H1 (cell line): ENCODE measurements at regions not wholly inside any gene's neighbourhood (a gene's known extent, or its start where the extent isn't known, plus 50 kb on each side); places are given as distances from the start of the nearest gene placed in this dataset.
A peak's percentile ranks its signal among the peaks of the same experiment; 100 is the strongest.

Experiments used
- CTCF ChIA-PET: fragments of 300-600 bp; sonication (Branson Sonifier 250); formaldehyde crosslinking; loops from one replicate; lab custom pipeline; 2021; ENCODE audit not compliant: partially characterized antibody; lab: Charles Lee
- POLR2A ChIA-PET: fragments of 300-600 bp; sonication (Branson Sonifier 250); formaldehyde crosslinking; loops from one replicate; lab custom pipeline; 2021; ENCODE audit warnings: inconsistent platforms; ENCODE audit not compliant: partially characterized antibody; lab: Charles Lee
- DNase-seq, 2 experiments: peaks; one replicate each; pipeline versions ENCODE4 v3.0.0 to v3.0.0-alpha.2; 2010 to 2022; ENCODE audit warnings: low spot score in 2 of 2, low read depth in 1 of 2, mixed read lengths in 1 of 2
- FAIRE-seq: peaks from 2 replicates; lab custom pipeline; 2011; peaks lifted over from hg19 to GRCh38; lab: Jason Lieb, UNC
- H2AFZ ChIP-seq: 2 replicates; pipeline ENCODE4 v1.8.1; 2012; ENCODE audit warnings: low read length, inconsistent platforms
- H2AK5ac ChIP-seq: 2 replicates; pipeline ENCODE4 v1.6.1; 2013; ENCODE audit warnings: low read depth, low read length
- H2BK120ac ChIP-seq: replicated peaks from 2 replicates; pipeline ENCODE3; 2013; ENCODE audit warnings: low read depth, low read length, inconsistent platforms
- H2BK12ac ChIP-seq: 2 replicates; pipeline ENCODE4 v1.6.1; 2013; ENCODE audit warnings: low read depth, low read length
- H2BK15ac ChIP-seq: 2 replicates; pipeline ENCODE4 v1.6.1; 2013; ENCODE audit warnings: low read length
- H2BK20ac ChIP-seq: 2 replicates; pipeline ENCODE4 v1.6.1; 2013; ENCODE audit warnings: low read length
- H2BK5ac ChIP-seq: 2 replicates; pipeline ENCODE4 v1.6.1; 2013; ENCODE audit warnings: low read depth, low read length
- H3K14ac ChIP-seq: 2 replicates; pipeline ENCODE4 v1.6.1; 2013; ENCODE audit warnings: inconsistent platforms; ENCODE audit not compliant: insufficient read length
- H3K18ac ChIP-seq: 2 replicates; pipeline ENCODE4 v1.6.1; 2013; ENCODE audit warnings: low read length; ENCODE audit errors: extremely low read depth
- H3K23ac ChIP-seq: 2 replicates; pipeline ENCODE4 v1.6.1; 2013; ENCODE audit warnings: inconsistent platforms; ENCODE audit not compliant: insufficient read length
- H3K23me2 ChIP-seq: 2 replicates; pipeline ENCODE4 v1.6.1; 2013; ENCODE audit warnings: low read depth, low read length
- H3K27ac ChIP-seq: 2 replicates; pipeline ENCODE4 v1.6.1; 2011; ENCODE audit warnings: low read depth, low read length, inconsistent platforms
- H3K27me3 ChIP-seq, 4 experiments: replicated peaks in 1 of 4; 1 replicate in 1 of 4; 2 replicates in 3 of 4; pipeline versions ENCODE4 v1.6.1 to v1.8.1; 2011 to 2013; ENCODE audit warnings: low read length in 3 of 4, mild to moderate bottlenecking in 3 of 4, inconsistent platforms in 2 of 4, mixed read lengths in 2 of 4, moderate library complexity in 1 of 4; ENCODE audit not compliant: control insufficient read depth in 3 of 4, insufficient read depth in 3 of 4; ENCODE audit errors: extremely low read depth in 1 of 4
- H3K36me3 ChIP-seq, 4 experiments: 2 replicates each; pipeline versions ENCODE4 v1.6.1 to v1.8.1; 2011 to 2013; ENCODE audit warnings: mild to moderate bottlenecking in 4 of 4, low read length in 3 of 4, moderate library complexity in 2 of 4, control low read depth in 1 of 4, inconsistent platforms in 1 of 4; ENCODE audit not compliant: insufficient read depth in 4 of 4, control insufficient read depth in 2 of 4
- H3K4ac ChIP-seq: replicated peaks from 2 replicates; pipeline ENCODE3; 2013; ENCODE audit warnings: low read length, low read depth, mixed read lengths, inconsistent platforms; ENCODE audit not compliant: insufficient read length
- H3K4me1 ChIP-seq, 4 experiments: replicated peaks in 1 of 4; 1 replicate in 1 of 4; 2 replicates in 3 of 4; pipeline versions ENCODE4 v1.6.1 to v1.8.1; 2011 to 2013; ENCODE audit warnings: low read length in 3 of 4, inconsistent platforms in 2 of 4, mixed read lengths in 1 of 4; ENCODE audit not compliant: insufficient read depth in 4 of 4, control insufficient read depth in 3 of 4
- H3K4me2 ChIP-seq, 2 experiments: 2 replicates each; pipeline versions ENCODE4 v1.6.1 to v1.8.1; 2011 to 2013; ENCODE audit warnings: low read depth in 2 of 2, low read length in 2 of 2, control low read depth in 1 of 2, inconsistent platforms in 1 of 2, mild to moderate bottlenecking in 1 of 2; ENCODE audit not compliant: insufficient read depth in 1 of 2
- H3K4me3 ChIP-seq, 4 experiments: fragments of 200-600, 300-600 bp in 1 of 4; sonication (generic), shearing (Covaris generic), sonication (Bioruptor Twin) in 1 of 4; 2 replicates each; pipeline versions ENCODE4 v1.5.1 to v1.8.1; 2011 to 2016; ENCODE audit warnings: low read length in 4 of 4, low read depth in 3 of 4, control low read depth in 2 of 4, inconsistent platforms in 2 of 4, mild to moderate bottlenecking in 2 of 4, mixed read lengths in 1 of 4, moderate library complexity in 1 of 4; ENCODE audit not compliant: insufficient read depth in 2 of 4; ENCODE audit errors: extremely low read depth in 1 of 4
- H3K56ac ChIP-seq: replicated peaks from 2 replicates; pipeline ENCODE3; 2013; ENCODE audit warnings: low read depth, mild to moderate bottlenecking, mixed read lengths, low read length, inconsistent platforms; ENCODE audit not compliant: insufficient read length
- H3K79me1 ChIP-seq: 2 replicates; pipeline ENCODE4 v1.6.1; 2013; ENCODE audit warnings: low read depth, low read length, control low read depth
- H3K79me2 ChIP-seq, 2 experiments: 2 replicates each; pipeline versions ENCODE4 v1.6.1 to v1.8.1; 2012 to 2013; ENCODE audit warnings: low read length in 2 of 2, mild to moderate bottlenecking in 2 of 2, inconsistent platforms in 1 of 2; ENCODE audit not compliant: insufficient read depth in 2 of 2, control insufficient read depth in 1 of 2
- H3K9ac ChIP-seq, 4 experiments: replicated peaks in 1 of 4; 1 replicate in 1 of 4; 2 replicates in 3 of 4; pipeline versions ENCODE4 v1.6.1 to v1.8.1; 2011 to 2013; ENCODE audit warnings: low read depth in 3 of 4, low read length in 3 of 4, control low read depth in 2 of 4, mild to moderate bottlenecking in 2 of 4, moderate library complexity in 2 of 4, inconsistent platforms in 1 of 4; ENCODE audit errors: extremely low read depth in 1 of 4
- H3K9me3 ChIP-seq, 2 experiments: 2 replicates each; pipeline versions ENCODE4 v1.6.1 to v1.8.1; 2012 to 2013; ENCODE audit warnings: mild to moderate bottlenecking in 2 of 2, moderate library complexity in 2 of 2, control low read depth in 1 of 2, inconsistent platforms in 1 of 2, low read depth in 1 of 2, low read length in 1 of 2, mixed read lengths in 1 of 2; ENCODE audit not compliant: insufficient read depth in 2 of 2
- H4K20me1 ChIP-seq, 2 experiments: replicated peaks in 1 of 2; 2 replicates each; pipeline versions ENCODE3 to v1.8.1; 2011 to 2013; ENCODE audit warnings: inconsistent platforms in 2 of 2, low read length in 2 of 2, mild to moderate bottlenecking in 1 of 2; ENCODE audit not compliant: insufficient read depth in 2 of 2, control insufficient read depth in 1 of 2
- H4K5ac ChIP-seq: 2 replicates; pipeline ENCODE4 v1.6.1; 2013; ENCODE audit warnings: low read length, low read depth, mixed read lengths, inconsistent platforms; ENCODE audit not compliant: insufficient read length
- H4K8ac ChIP-seq: 2 replicates; pipeline ENCODE4 v1.8.0; 2013; ENCODE audit warnings: mild to moderate bottlenecking, moderate library complexity, low read length, inconsistent platforms; ENCODE audit not compliant: insufficient read depth; ENCODE audit errors: extremely low read depth
- H4K91ac ChIP-seq: replicated peaks from 2 replicates; pipeline ENCODE3; 2013; ENCODE audit warnings: low read length, mixed read lengths, inconsistent platforms; ENCODE audit not compliant: insufficient read length
- CHD2 ChIP-seq: IDR thresholded peaks from 2 replicates; pipeline ENCODE4 v1.6.1; 2012; ENCODE audit warnings: low read length, improper control_type of control experiment
- CREB1 ChIP-seq: IDR thresholded peaks from 2 replicates; pipeline ENCODE4 v1.6.1; 2012; ENCODE audit warnings: inconsistent platforms
- CTBP2 ChIP-seq: IDR thresholded peaks from 2 replicates; pipeline ENCODE4 v1.7.0; 2011; ENCODE audit warnings: borderline replicate concordance, mild to moderate bottlenecking, moderate library complexity, mixed read lengths, low read length; ENCODE audit not compliant: insufficient read depth, insufficient read length
- GABPA ChIP-seq: IDR thresholded peaks from 2 replicates; pipeline ENCODE4 v1.6.1; 2011; ENCODE audit warnings: mild to moderate bottlenecking, low read length, moderate library complexity, borderline replicate concordance; ENCODE audit not compliant: insufficient read depth
- HDAC2 ChIP-seq, 2 experiments: fragments of 300-600 bp in 1 of 2; sonication (generic) in 1 of 2; IDR thresholded peaks; 2 replicates each; pipeline ENCODE4 v1.6.1; 2011 to 2012; ENCODE audit warnings: low read depth in 2 of 2, low read length in 2 of 2, mild to moderate bottlenecking in 2 of 2, moderate library complexity in 2 of 2, borderline replicate concordance in 1 of 2, inconsistent platforms in 1 of 2
- PHF8 ChIP-seq: fragments of 200-600 bp; sonication (generic); conservative IDR thresholded peaks from 2 replicates; pipeline ENCODE4 v1.7.1; 2012; ENCODE audit warnings: low read depth, mild to moderate bottlenecking, inconsistent platforms, low read length, moderate library complexity
- ZNF274 ChIP-seq: IDR thresholded peaks from 2 replicates; pipeline ENCODE4 v1.7.0; 2012; ENCODE audit warnings: low read length, borderline replicate concordance; ENCODE audit errors: extremely low read depth

DNA sequence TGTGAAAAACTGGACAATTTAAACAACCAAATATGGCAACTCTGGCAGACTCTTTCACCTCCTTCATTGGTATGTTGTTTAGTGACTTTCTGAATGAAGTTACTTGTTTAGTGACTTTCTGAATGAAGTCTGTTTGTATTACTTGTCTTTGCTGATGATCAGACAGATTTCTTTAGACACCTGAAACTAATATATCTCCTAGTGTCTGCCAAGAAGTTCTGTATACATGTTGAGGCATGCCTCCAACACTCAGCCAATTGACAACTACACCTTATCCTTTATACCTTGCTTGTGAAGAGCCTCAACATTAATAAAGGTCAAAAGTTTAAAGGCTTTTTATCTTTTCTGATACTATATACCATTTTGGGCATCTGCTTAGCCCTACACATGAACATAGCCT lies 725.4 kb upstream of the EPHA7 start:
- H3K79me2 ChIP-seq = no peaks in the 10 kb centered on the region
- no peak overlapping the region for H2BK20ac ChIP-seq
- H3K23me2 ChIP-seq = no peaks in the 10 kb centered on the region
- no peak overlapping the region for H2BK12ac ChIP-seq
- H2BK15ac ChIP-seq = no peak overlapping the region
- H4K8ac ChIP-seq = no peak overlapping the region
- H2BK120ac ChIP-seq = no peak overlapping the region
- no peaks in the 10 kb centered on the region for H3K27me3 ChIP-seq
- H3K9ac ChIP-seq = no peak overlapping the region
- no peak for TF ChIP-seq GABPA
- TF ChIP-seq CTBP2 = no peak
- no peak for TF ChIP-seq ZNF274
- TF ChIP-seq CHD2 = no peak
- TF ChIP-seq HDAC2 (IDR thresholded peaks at IDR 0.05; ENCODE audit: borderline replicate concordance in 1 of 2, low read depth in 2 of 2, low read length in 2 of 2) = no peak
- TF ChIP-seq CREB1 = no peak
- no peak for TF ChIP-seq PHF8
- H2AFZ ChIP-seq = peak overlapping the region; percentile 50; the same call in 1 of the 2 replicates
- H4K5ac ChIP-seq = no peak overlapping the region
- no peak overlapping the region for H2BK5ac ChIP-seq
- DNase-seq (no peak), FAIRE-seq (no peak)
- H3K56ac ChIP-seq = no peak overlapping the region
- H3K79me1 ChIP-seq = no peaks in the 10 kb centered on the region
- H4K91ac ChIP-seq = no peak overlapping the region
- POLR2A ChIA-PET = no interaction called here
- no peak overlapping the region for H3K14ac ChIP-seq
- CTCF ChIA-PET = interaction anchor here (1.0 kb wide), 1 partner anchor 110 kb away, joined by 3 read pairs; no protein-coding TSS in a partner anchor
- H3K27ac ChIP-seq = no peak overlapping the region
- no peaks in the 10 kb centered on the region for H3K9me3 ChIP-seq
- no peak overlapping the region for H3K23ac ChIP-seq
- H3K4me3 ChIP-seq = no peak overlapping the region
- no peak overlapping the region for H3K4me2 ChIP-seq
- no peaks in the 10 kb centered on the region for H3K4me1 ChIP-seq
- H3K36me3 ChIP-seq = no peaks in the 10 kb centered on the region
- no peaks in the 10 kb centered on the region for H4K20me1 ChIP-seq
- H2AK5ac ChIP-seq = no peak overlapping the region
- H3K4ac ChIP-seq = no peak overlapping the region
- no peak overlapping the region for H3K18ac ChIP-seq
